Gastroesophageal sphincter (tissue), 4 donors: ENCODE measurements at regions not wholly inside any gene's neighbourhood (a gene's known extent, or its start where the extent isn't known, plus 50 kb on each side); places are given as distances from the start of the nearest gene placed in this dataset.

Source experiments
- ATAC-seq: fragments of 150-250 bp; one replicate; pipeline ENCODE4 v1.9.1; 2016; ENCODE audit warnings: mild to moderate bottlenecking, moderate library complexity
- H3K27ac ChIP-seq, 4 donors: fragments of 200-600 bp; sonication (generic) in 3 of 4; 1 replicate in 3 of 4; 2 replicates in 1 of 4; pipeline ENCODE4 v1.5.1; 2016 to 2019
- H3K27me3 ChIP-seq: fragments of 200-600 bp; sonication (generic); one replicate; pipeline ENCODE4 v1.5.1; 2019
- H3K36me3 ChIP-seq, 2 donors: fragments of 200-600 bp; sonication (generic); one replicate each; pipeline ENCODE4 v1.5.1; 2019; ENCODE audit warnings: control low read depth in 1 of 2
- H3K4me1 ChIP-seq, 3 donors: fragments of 200-600 bp; sonication (generic); 1 replicate in 2 of 3; 2 replicates in 1 of 3; pipeline ENCODE4 v1.5.1; 2016 to 2019; ENCODE audit warnings: control low read depth in 2 of 3
- H3K4me3 ChIP-seq, 2 donors: fragments of 200-600 bp; sonication (generic); one replicate each; pipeline ENCODE4 v1.5.1; 2019; ENCODE audit warnings: mild to moderate bottlenecking in 1 of 2, moderate library complexity in 1 of 2
- H3K9me3 ChIP-seq, 3 donors: fragments of 200-600 bp; sonication (generic); one replicate each; pipeline ENCODE4 v1.5.1; 2017 to 2019; ENCODE audit warnings: control low read depth in 2 of 3
- EP300 ChIP-seq: sonication (generic); formaldehyde crosslinking; IDR thresholded peaks from one replicate; pipeline ENCODE4 v1.6.1; 2017; ENCODE audit warnings: antibody characterized with exemption, mild to moderate bottlenecking
- POLR2A ChIP-seq, 2 donors: fragments of 450-650 bp; IDR thresholded peaks; one replicate each; pipeline ENCODE4 v1.6.1; 2017; ENCODE audit warnings: antibody characterized with exemption in 2 of 2, mild to moderate bottlenecking in 2 of 2, moderate library complexity in 1 of 2
- POLR2AphosphoS5 ChIP-seq: sonication (generic); formaldehyde crosslinking; IDR thresholded peaks from one replicate; pipeline ENCODE4 v1.6.1; 2017; ENCODE audit warnings: antibody characterized with exemption
- WGBS, 2 donors: methylation state at CpG; one replicate each; pipeline ENCODE4 v1.1.5; 2018; ENCODE audit warnings: low coverage in 1 of 2; 5-methylcytosine and 5-hydroxymethylcytosine counted together
- TF ChIP-seq, protein P1 (sequence below), 4 experiments: fragments of 200-600 bp in 2 of 4; fragments of 450-650 bp in 2 of 4; sonication (generic) in 1 of 4; IDR thresholded peaks; one replicate each; pipeline ENCODE4 v1.5.1; 2017 to 2019; ENCODE audit warnings: antibody characterized with exemption in 4 of 4, mild to moderate bottlenecking in 2 of 4, moderate library complexity in 2 of 4

DNA sequence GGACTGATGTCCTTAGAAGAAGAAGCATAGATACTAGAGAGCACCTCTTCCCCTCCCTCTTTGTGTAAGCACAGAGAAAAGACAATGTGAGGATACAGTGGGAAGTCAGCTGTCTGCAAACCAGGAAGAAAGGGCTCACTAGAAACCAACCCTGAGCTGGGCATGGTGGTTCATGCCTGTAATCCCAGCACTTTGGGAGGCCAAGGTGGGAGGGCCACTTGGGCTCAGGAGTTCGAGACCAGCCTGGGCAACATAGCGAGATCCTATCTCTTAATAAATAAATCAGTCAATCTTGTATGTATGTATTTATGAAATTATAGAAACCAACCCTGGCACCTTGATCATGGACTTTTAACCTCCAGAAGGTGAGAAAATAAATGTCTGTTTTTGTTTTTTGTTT, 118.3 kb downstream of the NPIPB5 start:
- no peak overlapping the region for H3K4me3 ChIP-seq
- H3K27ac ChIP-seq: no peak overlapping the region
- TF ChIP-seq POLR2AphosphoS5: no peak
- no peak for TF ChIP-seq EP300
- no peak for TF ChIP-seq POLR2A (IDR thresholded peaks at IDR 0.05)
- TF ChIP-seq, protein P1, sequence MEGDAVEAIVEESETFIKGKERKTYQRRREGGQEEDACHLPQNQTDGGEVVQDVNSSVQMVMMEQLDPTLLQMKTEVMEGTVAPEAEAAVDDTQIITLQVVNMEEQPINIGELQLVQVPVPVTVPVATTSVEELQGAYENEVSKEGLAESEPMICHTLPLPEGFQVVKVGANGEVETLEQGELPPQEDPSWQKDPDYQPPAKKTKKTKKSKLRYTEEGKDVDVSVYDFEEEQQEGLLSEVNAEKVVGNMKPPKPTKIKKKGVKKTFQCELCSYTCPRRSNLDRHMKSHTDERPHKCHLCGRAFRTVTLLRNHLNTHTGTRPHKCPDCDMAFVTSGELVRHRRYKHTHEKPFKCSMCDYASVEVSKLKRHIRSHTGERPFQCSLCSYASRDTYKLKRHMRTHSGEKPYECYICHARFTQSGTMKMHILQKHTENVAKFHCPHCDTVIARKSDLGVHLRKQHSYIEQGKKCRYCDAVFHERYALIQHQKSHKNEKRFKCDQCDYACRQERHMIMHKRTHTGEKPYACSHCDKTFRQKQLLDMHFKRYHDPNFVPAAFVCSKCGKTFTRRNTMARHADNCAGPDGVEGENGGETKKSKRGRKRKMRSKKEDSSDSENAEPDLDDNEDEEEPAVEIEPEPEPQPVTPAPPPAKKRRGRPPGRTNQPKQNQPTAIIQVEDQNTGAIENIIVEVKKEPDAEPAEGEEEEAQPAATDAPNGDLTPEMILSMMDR (IDR thresholded peaks at IDR 0.05): no peak
- H3K27me3 ChIP-seq: peaks cover 22% of the 10 kb centered on the region
- peaks cover 0 to 12% (median 0%) of the 10 kb centered on the region in 3 donors for H3K9me3 ChIP-seq
- ATAC-seq: no peak
- no peaks in the 10 kb centered on the region for H3K4me1 ChIP-seq
- 78 to 90% methylated on average over 2 of the region's 2 CpGs for WGBS, 2 donors
- H3K36me3 ChIP-seq: no peaks in the 10 kb centered on the region

DNA sequence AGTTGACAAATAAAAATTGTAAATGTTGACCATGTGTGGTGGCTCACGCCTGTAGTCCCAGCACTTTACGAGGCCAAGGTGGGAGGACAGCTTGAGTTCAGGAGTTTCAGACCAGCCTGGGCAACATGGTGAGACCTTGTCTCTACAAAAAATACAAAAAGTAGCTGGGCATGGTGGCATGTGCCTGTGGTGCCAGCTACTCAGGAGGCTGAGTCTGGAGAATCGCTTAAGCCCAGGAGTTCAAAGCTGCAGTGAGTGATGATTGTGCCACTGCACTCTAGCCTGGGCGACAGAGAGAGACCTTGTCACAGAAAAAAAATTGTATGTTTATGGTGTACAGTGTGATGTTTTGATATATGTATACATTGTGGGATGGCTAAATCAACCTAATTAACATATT, 119.6 kb downstream of the NPIPB5 start:
- ATAC-seq: no peak
- H3K4me3 ChIP-seq: no peak overlapping the region
- H3K27me3 ChIP-seq: peaks cover 20% of the 10 kb centered on the region
- no peak overlapping the region for H3K27ac ChIP-seq
- TF ChIP-seq, protein P1 (IDR thresholded peaks at IDR 0.05): no peak
- TF ChIP-seq POLR2AphosphoS5 (no peak), POLR2A (IDR thresholded peaks at IDR 0.05) (no peak), EP300 (no peak)
- H3K9me3 ChIP-seq: peaks cover 0 to 8% (median 0%) of the 10 kb centered on the region in 3 donors
- 81% methylated on average over 4 of the region's 4 CpGs for WGBS, 2 donors
- no peaks in the 10 kb centered on the region for H3K36me3 ChIP-seq
- H3K4me1 ChIP-seq: no peaks in the 10 kb centered on the region

DNA sequence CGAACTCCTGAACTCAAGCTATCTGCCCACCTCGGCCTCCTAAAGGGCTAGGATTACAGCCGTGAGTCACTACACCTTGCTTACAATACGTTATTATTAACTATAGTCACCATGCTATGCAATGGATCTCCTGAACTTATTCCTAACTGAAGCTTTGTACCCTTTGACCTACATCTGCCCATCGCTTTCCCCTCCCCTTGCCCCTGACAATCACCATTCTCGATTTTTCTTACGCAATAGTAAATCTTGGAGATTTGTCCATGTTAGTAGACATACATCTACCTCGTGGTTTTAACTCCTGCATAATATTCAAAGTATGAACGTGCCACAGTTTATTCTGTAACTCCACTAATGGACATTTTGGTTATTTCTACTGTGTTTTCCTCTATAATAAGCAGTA, 120.6 kb downstream of the NPIPB5 start:
- no peak overlapping the region for H3K4me3 ChIP-seq
- H3K27me3 ChIP-seq: peaks cover 15% of the 10 kb centered on the region
- 80 to 84% methylated on average over 9 of the region's 9 CpGs for WGBS, 2 donors
- H3K9me3 ChIP-seq: no peaks in the 10 kb centered on the region
- H3K27ac ChIP-seq: no peak overlapping the region
- no peaks in the 10 kb centered on the region for H3K36me3 ChIP-seq
- no peak for ATAC-seq
- H3K4me1 ChIP-seq: no peaks in the 10 kb centered on the region
- TF ChIP-seq POLR2A (IDR thresholded peaks at IDR 0.05) (no peak), POLR2AphosphoS5 (no peak), EP300 (no peak)
- TF ChIP-seq, protein P1 (IDR thresholded peaks at IDR 0.05): no peak

DNA sequence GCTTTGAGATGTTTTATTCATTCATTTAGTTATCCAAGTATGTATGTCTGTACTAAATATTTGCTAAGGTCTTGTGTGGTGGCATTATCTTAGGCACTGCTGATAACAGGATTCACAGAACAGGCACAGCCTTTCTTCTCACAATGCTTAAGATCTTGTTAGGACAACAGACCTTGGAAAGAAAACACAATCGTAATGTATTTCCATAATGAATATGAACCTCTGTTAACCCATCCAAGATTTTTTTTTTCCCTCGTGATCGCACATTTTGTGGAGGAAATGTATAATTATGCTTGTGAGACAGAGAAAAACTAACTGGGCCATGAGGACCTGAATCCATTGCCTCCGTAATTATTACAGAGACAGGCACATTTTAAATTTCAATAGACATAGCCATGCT, 121.9 kb downstream of the NPIPB5 start:
- no peaks in the 10 kb centered on the region for H3K36me3 ChIP-seq
- ATAC-seq: no peak
- no peaks in the 10 kb centered on the region for H3K4me1 ChIP-seq
- no peak overlapping the region for H3K4me3 ChIP-seq
- no peak for TF ChIP-seq POLR2A (IDR thresholded peaks at IDR 0.05)
- TF ChIP-seq EP300: no peak
- H3K9me3 ChIP-seq: peaks cover 0 to 11% (median 0%) of the 10 kb centered on the region in 3 donors
- WGBS, 2 donors: 59 to 67% methylated on average over 4 of the region's 4 CpGs
- H3K27ac ChIP-seq: no peak overlapping the region
- peaks cover 13% of the 10 kb centered on the region for H3K27me3 ChIP-seq

DNA sequence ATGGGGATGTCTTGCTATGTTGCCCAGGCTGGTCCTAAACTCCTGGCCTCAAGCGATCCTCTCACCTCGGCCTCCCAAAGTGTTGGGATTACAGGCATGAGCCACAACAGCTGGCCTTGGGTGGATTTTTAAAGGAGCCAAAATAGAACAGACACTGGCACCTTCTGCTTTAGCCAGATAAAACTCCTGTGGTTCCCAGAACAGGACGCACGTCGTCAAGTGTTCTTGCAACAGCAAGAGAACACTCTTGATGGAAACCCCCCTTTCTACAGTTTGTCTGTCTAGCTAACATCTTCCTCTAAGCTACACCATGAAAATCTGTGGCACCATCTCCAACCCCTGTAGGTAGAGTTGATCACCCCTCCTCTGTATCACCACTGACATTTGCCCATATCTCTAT, 122.6 kb downstream of the NPIPB5 start:
- no peak overlapping the region for H3K27ac ChIP-seq
- ATAC-seq: no peak
- H3K36me3 ChIP-seq: no peaks in the 10 kb centered on the region
- no peaks in the 10 kb centered on the region for H3K4me1 ChIP-seq
- TF ChIP-seq, protein P1 (IDR thresholded peaks at IDR 0.05): no peak
- TF ChIP-seq POLR2AphosphoS5 (no peak), EP300 (no peak), POLR2A (IDR thresholded peaks at IDR 0.05) (no peak)
- WGBS, 2 donors: 83 to 90% methylated on average over 5 of the region's 5 CpGs
- H3K4me3 ChIP-seq: no peak overlapping the region
- H3K27me3 ChIP-seq: peaks cover 13% of the 10 kb centered on the region
- H3K9me3 ChIP-seq: peaks cover 0 to 14% (median 0%) of the 10 kb centered on the region in 3 donors
